Right lobe of liver (tissue), 4 donors: ENCODE measurements at regions not wholly inside any gene's neighbourhood (a gene's known extent, or its start where the extent isn't known, plus 50 kb on each side); places are given as distances from the start of the nearest gene placed in this dataset.

Experiments used
- POLR2A ChIP-seq: fragments of 450-650 bp; IDR thresholded peaks from one replicate; pipeline ENCODE4 v1.6.1; 2017; ENCODE audit warnings: antibody characterized with exemption, mild to moderate bottlenecking
- TF ChIP-seq, protein P1 (sequence below), 4 donors: fragments of 200-600 bp in 3 of 4; fragments of 450-650 bp in 1 of 4; IDR thresholded peaks; one replicate each; pipeline versions ENCODE4 v1.5.1 to v1.8.0; 2016 to 2022; ENCODE audit warnings: antibody characterized with exemption in 4 of 4, mild to moderate bottlenecking in 2 of 4
- donor health status: DM: no; HTN: no; CAD: no.
- donor health status: DM: no; HTN: no; CAD: no.
- donor health status: DM: no; HTN: yes; CAD: no.

DNA sequence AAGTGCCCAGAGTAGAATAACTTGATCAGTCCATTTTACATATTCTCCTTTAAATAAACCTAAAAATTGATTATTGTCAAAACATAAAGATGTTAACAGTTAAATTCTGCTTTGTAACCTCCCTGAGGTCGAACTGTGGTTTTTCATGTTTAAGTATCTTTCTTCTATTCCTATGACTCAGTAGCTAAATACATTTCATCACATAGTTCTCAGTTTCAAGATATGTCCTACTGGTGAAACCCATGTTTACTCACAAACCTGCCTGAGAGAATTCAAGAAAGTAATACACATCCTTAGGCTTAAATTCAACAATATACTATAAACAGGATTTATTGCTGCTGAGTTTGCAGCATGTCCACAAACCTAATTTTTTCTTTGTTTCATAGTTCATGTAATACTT, 692.9 kb downstream of the ZPLD1 start:
- TF ChIP-seq POLR2A, result no peak
- TF ChIP-seq, protein P1, sequence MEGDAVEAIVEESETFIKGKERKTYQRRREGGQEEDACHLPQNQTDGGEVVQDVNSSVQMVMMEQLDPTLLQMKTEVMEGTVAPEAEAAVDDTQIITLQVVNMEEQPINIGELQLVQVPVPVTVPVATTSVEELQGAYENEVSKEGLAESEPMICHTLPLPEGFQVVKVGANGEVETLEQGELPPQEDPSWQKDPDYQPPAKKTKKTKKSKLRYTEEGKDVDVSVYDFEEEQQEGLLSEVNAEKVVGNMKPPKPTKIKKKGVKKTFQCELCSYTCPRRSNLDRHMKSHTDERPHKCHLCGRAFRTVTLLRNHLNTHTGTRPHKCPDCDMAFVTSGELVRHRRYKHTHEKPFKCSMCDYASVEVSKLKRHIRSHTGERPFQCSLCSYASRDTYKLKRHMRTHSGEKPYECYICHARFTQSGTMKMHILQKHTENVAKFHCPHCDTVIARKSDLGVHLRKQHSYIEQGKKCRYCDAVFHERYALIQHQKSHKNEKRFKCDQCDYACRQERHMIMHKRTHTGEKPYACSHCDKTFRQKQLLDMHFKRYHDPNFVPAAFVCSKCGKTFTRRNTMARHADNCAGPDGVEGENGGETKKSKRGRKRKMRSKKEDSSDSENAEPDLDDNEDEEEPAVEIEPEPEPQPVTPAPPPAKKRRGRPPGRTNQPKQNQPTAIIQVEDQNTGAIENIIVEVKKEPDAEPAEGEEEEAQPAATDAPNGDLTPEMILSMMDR (IDR thresholded peaks at IDR 0.05), result no peak
